ENCODE measurements at regions not wholly inside any gene's neighbourhood (a gene's known extent, or its start where the extent isn't known, plus 50 kb on each side); places are given as distances from the start of the nearest gene placed in this dataset.

DNA sequence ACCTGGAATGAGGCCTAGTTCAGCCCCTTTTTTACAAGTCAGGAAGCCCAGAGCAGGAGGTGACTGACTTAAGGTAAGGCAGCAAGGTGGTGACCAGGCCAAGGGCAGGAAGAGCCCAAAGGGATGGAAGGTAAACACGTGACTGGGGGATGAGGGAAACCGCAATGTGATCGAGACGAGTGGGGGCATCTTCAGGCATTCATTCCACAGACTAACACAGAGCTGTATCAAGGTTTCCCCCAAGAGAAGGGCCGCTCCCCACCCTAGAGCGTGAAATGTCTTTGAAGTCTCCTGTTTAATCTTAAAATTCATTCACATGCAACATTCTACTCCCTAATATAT, 76.3 kb upstream of the PIM1 start:
- no peaks in the 10 kb centered on the region for H3K27me3 ChIP-seq
- no peak for DNase-seq
- 73% methylated on average over 6 of the region's 6 CpGs for WGBS, 2 donors
- H3K36me3 ChIP-seq (ENCODE audit: low read depth, missing control alignments), result no peaks in the 10 kb centered on the region
- TF ChIP-seq, protein P1, sequence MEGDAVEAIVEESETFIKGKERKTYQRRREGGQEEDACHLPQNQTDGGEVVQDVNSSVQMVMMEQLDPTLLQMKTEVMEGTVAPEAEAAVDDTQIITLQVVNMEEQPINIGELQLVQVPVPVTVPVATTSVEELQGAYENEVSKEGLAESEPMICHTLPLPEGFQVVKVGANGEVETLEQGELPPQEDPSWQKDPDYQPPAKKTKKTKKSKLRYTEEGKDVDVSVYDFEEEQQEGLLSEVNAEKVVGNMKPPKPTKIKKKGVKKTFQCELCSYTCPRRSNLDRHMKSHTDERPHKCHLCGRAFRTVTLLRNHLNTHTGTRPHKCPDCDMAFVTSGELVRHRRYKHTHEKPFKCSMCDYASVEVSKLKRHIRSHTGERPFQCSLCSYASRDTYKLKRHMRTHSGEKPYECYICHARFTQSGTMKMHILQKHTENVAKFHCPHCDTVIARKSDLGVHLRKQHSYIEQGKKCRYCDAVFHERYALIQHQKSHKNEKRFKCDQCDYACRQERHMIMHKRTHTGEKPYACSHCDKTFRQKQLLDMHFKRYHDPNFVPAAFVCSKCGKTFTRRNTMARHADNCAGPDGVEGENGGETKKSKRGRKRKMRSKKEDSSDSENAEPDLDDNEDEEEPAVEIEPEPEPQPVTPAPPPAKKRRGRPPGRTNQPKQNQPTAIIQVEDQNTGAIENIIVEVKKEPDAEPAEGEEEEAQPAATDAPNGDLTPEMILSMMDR (IDR thresholded peaks at IDR 0.05), result no peak
- no peak for TF ChIP-seq POLR2A (IDR thresholded peaks at IDR 0.05)
- H3K4me1 ChIP-seq, result peaks cover 4% of the 10 kb centered on the region
- no peaks in the 10 kb centered on the region for H3K9me3 ChIP-seq
- no peak overlapping the region for H3K27ac ChIP-seq
- no peak overlapping the region for H3K4me3 ChIP-seq
- intact Hi-C loops (cut with DNase I; ENCODE audit: low total_unique reads), result no loop called here

DNA sequence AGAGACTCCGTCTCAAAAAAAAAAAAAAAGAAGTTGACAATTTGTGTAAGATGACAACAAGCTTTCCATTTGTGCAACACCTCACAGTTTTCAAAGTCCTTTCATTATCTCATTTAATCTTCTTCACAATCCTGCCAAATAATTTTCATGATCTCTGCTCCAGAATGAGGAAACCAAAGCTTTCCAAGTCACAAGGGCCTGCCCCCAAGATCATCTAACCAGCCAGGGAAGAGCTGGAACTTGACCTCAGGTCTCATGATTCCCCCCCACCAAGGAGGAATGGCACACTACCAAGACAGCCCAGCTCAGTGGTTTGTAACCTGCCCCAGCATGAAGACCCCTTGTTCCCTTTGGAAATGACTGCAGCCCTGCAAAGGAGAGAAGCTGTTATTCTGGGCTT, 74.0 kb upstream of the PIM1 start:
- Histone ChIP-seq H3K36me3 (ENCODE audit: low read depth, missing control alignments) (no peaks in the 10 kb centered on the region), H3K4me3 (no peak overlapping the region), H3K4me1 (peaks cover 4% of the 10 kb centered on the region), H3K27ac (no peak overlapping the region), H3K27me3 (no peaks in the 10 kb centered on the region), H3K9me3 (no peaks in the 10 kb centered on the region)
- no peak for DNase-seq
- intact Hi-C loops (cut with DNase I; ENCODE audit: low total_unique reads), result no loop called here
- 76 to 100% methylated on average over 1 of the region's 1 CpG for WGBS, 2 donors
- TF ChIP-seq, protein P1 (IDR thresholded peaks at IDR 0.05), result no peak
- TF ChIP-seq POLR2A (IDR thresholded peaks at IDR 0.05), result no peak

DNA sequence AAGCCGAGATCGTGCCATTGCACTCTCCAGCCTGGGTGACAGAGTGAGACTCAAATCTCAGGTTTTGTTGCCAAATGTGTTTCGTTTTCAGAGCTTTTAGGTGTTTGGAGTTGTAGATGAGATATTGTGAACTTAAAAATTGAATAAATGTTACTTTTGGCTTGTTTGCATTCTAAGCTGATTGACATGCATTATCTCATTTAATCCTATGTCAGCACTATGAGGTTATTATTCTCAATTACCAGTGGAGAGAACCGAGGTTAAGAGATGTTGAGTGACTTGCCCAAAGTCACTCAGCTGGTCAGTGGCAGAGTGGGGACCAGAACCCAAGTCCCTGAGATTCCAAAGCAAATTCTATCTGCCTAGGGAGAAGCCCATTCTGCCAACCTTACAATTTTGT, 72.6 kb upstream of the PIM1 start:
- intact Hi-C loops (cut with DNase I; ENCODE audit: low total_unique reads), result no loop called here
- DNase-seq, result no peak
- no peaks in the 10 kb centered on the region for H3K9me3 ChIP-seq
- H3K27me3 ChIP-seq, result no peaks in the 10 kb centered on the region
- H3K27ac ChIP-seq, result no peak overlapping the region
- TF ChIP-seq, protein P1 (IDR thresholded peaks at IDR 0.05), result no peak
- TF ChIP-seq POLR2A (IDR thresholded peaks at IDR 0.05), result no peak
- H3K4me1 ChIP-seq, result peaks cover 10% of the 10 kb centered on the region
- WGBS, 2 donors, result 88% methylated on average over 4 of the region's 4 CpGs
- no peaks in the 10 kb centered on the region for H3K36me3 ChIP-seq (ENCODE audit: low read depth, missing control alignments)
- no peak overlapping the region for H3K4me3 ChIP-seq

DNA sequence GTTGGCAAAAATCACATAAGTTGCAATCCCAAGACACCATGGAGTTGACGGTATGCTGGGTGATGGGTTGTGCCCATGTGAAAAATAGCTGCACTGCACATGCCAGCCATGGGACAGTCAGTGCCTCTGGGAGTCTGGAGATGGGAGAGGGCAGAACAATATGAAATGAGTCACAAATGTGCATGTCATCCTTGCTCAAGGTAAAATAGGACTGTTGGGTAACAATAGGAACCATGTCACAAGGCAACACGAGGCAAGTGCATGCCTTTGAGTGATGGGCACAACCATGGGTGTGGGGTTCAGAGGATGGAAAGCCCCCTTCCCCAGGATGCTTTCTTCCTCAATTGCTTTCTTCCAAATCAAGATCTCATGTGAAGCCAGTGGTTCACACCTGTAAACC, 70.5 kb upstream of the PIM1 start:
- no peak overlapping the region for H3K4me3 ChIP-seq
- DNase-seq, result no peak
- H3K9me3 ChIP-seq, result no peaks in the 10 kb centered on the region
- no peak for TF ChIP-seq POLR2A (IDR thresholded peaks at IDR 0.05)
- TF ChIP-seq, protein P1 (IDR thresholded peaks at IDR 0.05), result no peak
- no peak overlapping the region for H3K27ac ChIP-seq
- intact Hi-C loops (cut with DNase I; ENCODE audit: low total_unique reads), result no loop called here
- H3K4me1 ChIP-seq, result peaks cover 17% of the 10 kb centered on the region
- no peaks in the 10 kb centered on the region for H3K27me3 ChIP-seq
- 81 to 90% methylated on average over 2 of the region's 2 CpGs for WGBS, 2 donors
- H3K36me3 ChIP-seq (ENCODE audit: low read depth, missing control alignments), result no peaks in the 10 kb centered on the region

DNA sequence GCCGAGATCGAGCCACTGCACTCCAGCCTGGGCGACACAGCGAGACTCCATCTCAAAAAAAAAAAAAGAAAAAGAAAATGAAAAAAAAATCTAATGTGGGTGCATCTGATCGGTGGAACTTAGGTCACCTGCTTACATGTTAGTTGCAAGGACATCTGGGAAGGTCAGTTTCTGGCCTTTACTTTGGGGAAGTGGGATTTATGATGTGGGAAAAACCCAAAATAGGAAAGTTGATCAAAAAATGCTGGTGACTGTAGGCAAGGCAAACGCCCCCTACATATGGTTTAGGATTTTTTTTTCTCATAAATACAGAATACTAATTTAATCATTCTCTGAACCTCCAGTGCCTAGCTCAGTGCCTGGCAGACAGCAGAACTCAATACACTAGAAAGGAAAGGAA, 69.2 kb upstream of the PIM1 start:
- H3K9me3 ChIP-seq, result no peaks in the 10 kb centered on the region
- TF ChIP-seq, protein P1 (IDR thresholded peaks at IDR 0.05), result no peak
- TF ChIP-seq POLR2A (IDR thresholded peaks at IDR 0.05), result no peak
- no peaks in the 10 kb centered on the region for H3K36me3 ChIP-seq (ENCODE audit: low read depth, missing control alignments)
- H3K4me1 ChIP-seq, result peaks cover 17% of the 10 kb centered on the region
- 86 to 90% methylated on average over 6 of the region's 6 CpGs for WGBS, 2 donors
- no peak overlapping the region for H3K4me3 ChIP-seq
- DNase-seq, result no peak
- H3K27me3 ChIP-seq, result no peaks in the 10 kb centered on the region
- no peak overlapping the region for H3K27ac ChIP-seq
- intact Hi-C loops (cut with DNase I; ENCODE audit: low total_unique reads), result no loop called here

Measured in testis (tissue), 2 donors.